HG02970 (cell line): ENCODE measurements at regions not wholly inside any gene's neighbourhood (a gene's known extent, or its start where the extent isn't known, plus 50 kb on each side); places are given as distances from the start of the nearest gene placed in this dataset.

ENCODE experiments used
- ATAC-seq: cut with Tn5 transposase; IDR thresholded peaks from one replicate; pipeline ENCODE4 v1.9.1; 2021; ENCODE audit warnings: mild to moderate bottlenecking, moderate library complexity, moderate number of reproducible peaks; ENCODE audit not compliant: unreplicated experiment, low FRiP score

- no peak for ATAC-seq
Measured at GRCh38 chr5:21209409-21209808, 1221.4 kb upstream of the CDH18 start.

- no peak for ATAC-seq
Measured at GRCh38 chr5:21199087-21199486, 1211.1 kb upstream of the CDH18 start.

GRCh38 chr5:21195145-21195544, 1207.1 kb upstream of the CDH18 start:
- no peak for ATAC-seq

GRCh38 chr5:21185536-21185935, 1197.5 kb upstream of the CDH18 start:
- ATAC-seq = no peak

- no peak for ATAC-seq
Measured at GRCh38 chr5:21184581-21184980, 1196.6 kb upstream of the CDH18 start.

DNA sequence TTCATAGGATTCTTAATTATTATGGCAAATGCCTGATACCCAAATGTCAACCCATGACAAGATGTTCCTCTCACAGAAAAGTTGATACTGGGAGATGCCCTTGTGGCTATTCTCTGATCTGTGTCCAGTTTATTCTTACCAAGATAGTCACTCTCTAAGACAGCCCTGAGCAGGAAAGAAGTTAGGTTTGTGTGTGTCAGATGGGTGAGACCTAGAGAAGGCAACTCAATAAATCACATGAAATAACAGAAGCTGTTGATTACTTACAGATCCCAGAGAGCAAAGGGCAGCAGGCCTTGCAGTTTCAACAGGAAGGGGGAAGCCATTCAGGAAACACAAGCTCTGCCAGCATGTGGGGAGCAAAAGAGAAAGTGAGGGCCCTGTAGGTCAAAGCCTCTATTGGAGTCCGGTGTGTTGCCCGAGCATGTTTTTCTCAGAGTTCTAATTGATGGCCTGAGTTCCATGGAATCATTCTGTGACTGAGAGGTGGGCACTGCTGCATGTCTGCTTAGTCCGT, 1193.7 kb upstream of the CDH18 start:
- ATAC-seq = no peak

DNA sequence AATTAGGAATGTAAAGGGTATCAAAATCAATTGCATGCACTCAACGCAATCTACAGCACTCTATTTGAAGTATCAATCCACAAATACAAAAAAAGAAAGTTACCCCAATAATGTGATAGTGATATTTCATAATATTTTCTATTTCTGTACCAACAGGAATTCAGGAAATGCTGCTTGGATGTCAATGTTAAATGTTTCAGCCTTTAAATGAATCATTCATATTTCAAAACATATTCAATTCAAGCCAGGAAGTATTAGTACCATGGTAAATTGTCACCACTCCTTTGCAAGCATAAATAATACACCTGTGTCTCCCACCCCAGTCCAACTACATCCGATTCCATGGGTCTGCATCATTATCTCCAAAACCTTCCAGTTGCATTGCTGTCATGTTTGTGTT, 1185.5 kb upstream of the CDH18 start:
- no peak for ATAC-seq

- ATAC-seq = no peak
Measured at GRCh38 chr5:21173036-21173435, 1185.0 kb upstream of the CDH18 start.

DNA sequence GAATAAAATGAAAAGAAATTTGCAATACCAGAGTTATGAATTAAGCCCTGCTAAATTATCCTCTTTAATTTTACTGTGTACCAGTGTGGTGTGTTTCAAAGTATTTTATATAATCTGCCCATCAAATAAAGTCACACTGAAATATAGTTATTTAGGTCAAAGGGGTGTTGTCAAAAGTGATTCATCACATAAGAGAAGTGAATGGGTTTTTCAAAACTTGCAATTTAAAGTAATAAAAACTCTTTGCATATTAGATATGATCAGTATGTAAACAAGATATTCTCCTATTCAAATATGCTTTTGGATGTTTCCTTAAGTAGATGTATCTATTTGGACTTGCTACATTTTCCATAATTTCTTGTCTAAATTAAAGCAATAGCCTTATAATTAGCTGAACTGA, 1183.0 kb upstream of the CDH18 start:
- ATAC-seq = no peak

DNA sequence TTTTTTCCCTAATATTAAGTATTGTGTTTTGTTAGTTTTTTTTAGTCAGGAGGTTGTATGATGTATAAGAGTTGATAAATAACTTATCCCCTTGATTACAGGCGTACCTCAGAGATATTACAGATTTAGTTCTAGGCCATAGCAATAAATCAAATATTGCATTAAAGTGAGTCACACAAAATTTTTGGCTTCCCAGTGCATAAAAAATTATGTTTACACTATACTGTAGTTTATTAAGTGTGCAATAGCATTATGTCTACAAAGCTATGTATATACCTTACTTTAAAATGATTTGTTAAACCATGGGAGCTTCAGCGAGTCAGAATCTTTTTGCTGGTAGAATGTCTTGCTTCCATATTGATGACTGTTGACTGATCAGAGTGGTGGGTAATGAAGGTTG, 1180.6 kb upstream of the CDH18 start:
- ATAC-seq = no peak

DNA sequence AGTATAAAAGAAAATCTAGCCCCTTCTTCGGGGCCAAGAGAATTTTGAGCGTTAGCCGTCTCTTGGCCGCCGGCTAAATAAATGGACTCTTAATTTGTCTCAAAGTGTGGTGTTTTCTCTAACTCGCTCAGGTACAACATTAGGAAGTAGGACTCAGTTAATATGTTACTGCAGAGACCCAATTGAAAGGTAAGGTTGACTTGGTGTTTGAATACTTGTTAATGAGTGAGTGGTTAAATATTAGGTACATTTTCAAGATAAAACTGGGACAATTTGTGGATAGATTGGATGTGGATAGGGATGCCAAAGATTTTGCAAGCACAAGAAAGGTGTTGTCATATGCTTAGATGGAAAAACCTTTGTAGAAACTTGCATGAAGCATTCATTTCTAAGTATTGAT, 1177.3 kb upstream of the CDH18 start:
- no peak for ATAC-seq

GRCh38 chr5:21164425-21164824, 1176.4 kb upstream of the CDH18 start:
- no peak for ATAC-seq

DNA sequence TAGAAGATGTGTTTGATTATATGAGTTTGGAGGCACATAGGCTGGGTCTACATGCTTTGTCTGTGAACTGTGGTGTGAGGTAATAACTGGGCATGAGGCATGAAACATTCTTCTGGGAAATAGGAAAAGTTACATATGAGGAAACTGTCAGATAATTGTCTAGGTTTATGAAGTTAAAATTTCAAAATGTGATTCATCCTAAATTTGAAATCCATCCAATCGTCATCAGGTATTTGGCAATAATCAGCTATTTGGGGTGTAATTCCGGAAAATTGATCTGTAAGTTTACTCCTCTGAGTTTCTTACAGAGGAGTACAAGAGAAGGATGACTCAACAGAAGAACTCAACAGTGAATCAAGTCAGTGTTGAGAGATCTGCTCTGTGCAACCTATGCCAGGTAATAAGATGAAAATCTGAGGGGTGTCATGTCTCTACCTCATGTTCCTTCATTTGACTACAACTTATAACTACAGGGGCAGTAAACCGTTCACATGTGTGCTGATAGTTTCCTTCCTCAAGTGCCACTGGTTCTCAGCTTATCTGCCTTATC, 1171.6 kb upstream of the CDH18 start:
- no peak for ATAC-seq

DNA sequence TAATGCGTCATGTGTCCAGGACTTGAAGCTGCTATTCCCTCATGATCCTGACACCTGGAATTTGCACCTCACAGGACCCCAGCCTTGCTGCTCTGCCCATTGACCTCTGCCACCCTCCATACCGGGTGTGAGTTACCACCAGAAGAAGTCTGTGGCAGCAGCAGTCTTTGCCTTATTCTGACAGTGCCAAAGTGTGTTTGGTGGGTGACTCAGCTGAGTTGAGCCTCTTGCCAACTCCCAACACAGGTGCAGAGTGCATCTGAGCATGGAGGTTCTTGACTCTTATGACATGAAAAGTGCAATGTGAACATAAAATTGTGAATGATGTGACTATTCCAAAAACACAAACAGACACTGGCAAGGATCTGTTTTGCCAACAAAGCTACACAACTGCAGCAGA, 1166.5 kb upstream of the CDH18 start:
- ATAC-seq = no peak

DNA sequence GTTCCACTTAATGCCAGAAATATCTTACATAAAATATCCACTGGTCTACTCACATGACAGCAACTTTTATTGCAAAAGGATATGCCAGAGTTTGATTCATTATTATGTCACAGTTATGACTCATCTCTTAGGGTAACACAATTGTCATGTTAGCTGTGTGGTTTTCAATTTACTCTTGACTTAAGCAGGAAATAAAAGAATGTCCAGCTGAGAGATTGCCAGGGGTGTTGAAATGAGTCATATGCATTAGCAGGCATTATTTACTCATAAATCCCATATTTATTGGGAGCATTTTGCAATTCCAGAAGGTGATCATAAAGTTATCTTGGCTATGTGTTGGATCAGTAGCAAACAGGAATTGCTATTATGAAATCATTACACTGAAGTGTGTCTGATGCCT, 1164.6 kb upstream of the CDH18 start:
- ATAC-seq = no peak

DNA sequence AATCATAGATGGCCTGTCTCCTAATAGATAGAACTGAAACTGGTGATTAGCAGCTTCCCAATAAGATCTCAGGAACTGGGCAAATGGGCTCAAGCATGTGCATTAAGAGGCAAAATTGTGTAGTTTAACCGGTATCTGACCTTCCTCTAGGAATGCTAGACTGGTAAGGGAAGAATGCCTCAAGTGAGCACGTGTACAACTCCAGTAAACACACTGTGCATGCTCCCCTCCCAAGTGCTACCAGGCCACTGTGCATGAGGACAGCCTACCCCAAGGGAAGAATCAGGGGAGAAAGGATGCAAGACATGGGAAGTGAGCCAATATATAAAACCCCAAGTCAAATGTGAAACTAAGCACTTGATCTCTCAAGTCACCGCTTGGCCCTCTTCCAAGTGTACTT, 1157.4 kb upstream of the CDH18 start:
- ATAC-seq = no peak

DNA sequence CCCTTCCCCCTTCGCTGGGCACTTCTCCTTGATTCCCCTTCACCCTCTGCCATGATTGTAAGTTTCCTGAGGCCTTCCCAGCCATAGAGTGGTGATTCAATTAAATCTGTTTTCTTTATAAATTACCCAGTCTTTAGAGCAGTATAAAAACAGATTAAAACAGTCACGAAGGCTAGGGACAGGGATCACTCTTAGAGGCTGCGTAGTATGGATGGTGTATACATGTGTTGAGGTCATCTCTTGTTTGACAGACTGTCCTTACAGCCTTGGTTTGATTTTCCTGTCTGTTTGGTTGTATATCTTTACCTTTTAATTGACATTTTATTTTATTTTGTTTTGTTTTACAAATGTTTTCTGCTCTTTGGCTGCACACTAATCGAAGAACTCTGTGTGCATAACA, 1155.7 kb upstream of the CDH18 start:
- no peak for ATAC-seq

DNA sequence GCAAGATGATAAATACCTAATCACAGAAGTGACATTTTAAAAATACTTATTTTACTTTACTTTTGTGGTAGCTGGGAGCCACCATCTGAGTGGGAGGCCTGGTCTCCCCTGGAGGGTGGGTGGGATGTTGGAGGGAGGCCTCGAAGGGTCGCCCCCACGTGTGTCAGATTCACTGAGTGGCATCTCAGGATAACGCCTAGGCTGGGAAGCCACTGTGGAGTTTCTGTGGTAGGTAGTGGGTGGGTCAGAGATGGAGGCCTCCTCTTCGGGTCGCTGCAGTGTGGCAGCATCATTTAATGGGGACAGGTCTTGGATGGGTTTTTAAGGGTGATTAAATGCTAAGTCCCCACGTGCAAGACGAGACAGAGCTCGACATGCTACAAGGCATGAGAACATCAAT, 1154.8 kb upstream of the CDH18 start:
- ATAC-seq = no peak

- no peak for ATAC-seq
Measured at GRCh38 chr5:21140987-21141386, 1153.0 kb upstream of the CDH18 start.

DNA sequence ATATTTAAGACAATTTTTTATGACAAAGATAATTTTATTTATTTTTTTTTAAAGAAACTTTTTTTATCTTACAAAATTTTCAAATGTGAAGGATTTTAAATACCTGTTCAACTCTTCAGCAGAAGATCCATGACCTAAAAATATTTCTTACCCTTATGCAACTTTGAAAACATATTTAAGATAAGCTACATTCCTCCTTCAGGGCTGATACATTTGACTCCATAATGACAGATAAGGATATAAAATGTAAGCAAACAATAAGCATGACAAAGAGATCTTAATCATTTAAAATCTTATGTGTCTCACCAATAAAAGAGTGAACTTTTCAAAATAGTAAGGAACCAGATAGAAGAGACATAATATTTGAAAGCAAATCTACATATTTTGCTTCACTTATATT, 1138.2 kb upstream of the CDH18 start:
- no peak for ATAC-seq

DNA sequence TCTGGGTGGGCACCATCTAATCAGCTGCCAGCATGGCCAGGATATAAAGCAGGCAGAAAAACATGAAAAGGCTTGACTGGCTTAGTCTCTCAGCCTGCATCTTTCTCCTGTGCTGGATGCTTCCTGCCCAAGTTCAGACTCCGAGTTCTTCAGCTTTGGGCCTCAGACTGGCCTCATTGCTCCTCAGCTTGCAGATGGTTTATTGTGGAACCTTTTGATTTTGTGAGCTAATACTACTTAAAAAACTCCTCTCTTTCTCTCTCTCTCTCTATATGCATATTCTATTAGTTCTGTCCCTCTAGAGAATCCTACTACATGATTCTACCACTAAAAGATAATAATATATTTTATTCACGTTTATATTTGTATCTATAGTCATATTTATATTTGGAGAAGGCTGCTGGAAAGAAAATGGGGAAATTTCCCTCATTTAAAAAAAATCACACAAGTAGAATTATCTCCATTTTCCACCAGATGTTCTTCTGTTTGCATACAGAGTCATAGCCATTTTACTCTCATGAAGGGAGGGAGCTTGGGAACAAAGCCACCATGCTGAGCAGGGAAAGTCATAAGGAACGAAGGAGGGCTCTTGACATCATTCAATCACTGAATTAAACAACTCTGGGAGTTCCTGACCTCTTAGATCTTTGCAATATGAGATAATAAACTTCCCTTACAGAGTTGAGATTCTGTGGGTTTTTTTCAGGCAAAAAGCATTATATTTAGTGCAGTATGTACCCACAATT, 1137.4 kb upstream of the CDH18 start:
- no peak for ATAC-seq

DNA sequence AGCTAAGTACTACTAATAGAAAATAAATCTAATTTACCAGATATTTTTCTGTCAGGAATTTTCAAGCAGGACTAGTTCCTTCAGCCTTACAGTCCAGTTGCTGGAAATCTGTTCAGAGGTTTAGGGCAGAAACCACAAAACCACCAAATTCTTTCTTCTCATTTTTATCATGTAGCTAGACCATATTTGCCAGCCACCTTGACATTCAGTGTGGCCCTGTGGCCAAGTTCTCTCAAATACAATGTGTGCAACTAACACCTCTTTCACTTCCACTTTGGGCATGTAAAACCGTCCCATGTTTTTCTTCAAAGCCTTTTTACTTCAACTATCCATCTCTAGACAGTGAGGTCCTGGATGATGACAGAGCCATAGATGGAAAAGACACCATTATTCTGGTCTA, 1133.2 kb upstream of the CDH18 start:
- no peak for ATAC-seq
